HCT116 (cell line): ENCODE measurements at regions not wholly inside any gene's neighbourhood (a gene's known extent, or its start where the extent isn't known, plus 50 kb on each side); places are given as distances from the start of the nearest gene placed in this dataset.

Source experiments
- ATAC-seq: fragments of 200-7000 bp; cut with Tn5 transposase; 2 replicates; pipeline ENCODE4 v1.9.1; 2020; ENCODE audit warnings: mild to moderate bottlenecking, moderate library complexity
- BruUV-seq: library from RNA; stranded (reverse); fragments of 400-500 nt; replicated peaks from 2 replicates; lab custom pipeline; 2021; lab: Mats Ljungman, UMichigan
- CTCF ChIA-PET: fragments of 300-600 bp; sonication (Branson Sonifier 250); formaldehyde crosslinking; loops from one replicate; lab custom pipeline; 2021; ENCODE audit warnings: antibody characterized with exemption; lab: Charles Lee
- POLR2A ChIA-PET: fragments of 300-600, 350-600 bp; sonication (Branson Sonifier 250); formaldehyde crosslinking; loops from one replicate; lab custom pipeline; 2021; ENCODE audit warnings: antibody characterized with exemption; lab: Charles Lee
- RAD21 ChIA-PET, 2 experiments: fragments of 300-600 bp; sonication (Branson Sonifier 250); formaldehyde crosslinking; loops; one replicate each; lab custom pipeline; 2023; ENCODE audit warnings: low total read pairs in 2 of 2; ENCODE audit not compliant: uncharacterized antibody in 2 of 2, unreplicated experiment in 2 of 2, low non-redundant PET in 1 of 2; lab: Charles Lee
- DNase-seq: peaks from one replicate; pipeline ENCODE4 v3.0.0-alpha.2; 2010; ENCODE audit warnings: low read depth, low spot score
- H2AFZ ChIP-seq: fragments of 200-600 bp; shearing (Covaris generic), sonication (generic); 2 replicates; pipeline ENCODE4 v1.6.1; 2017; ENCODE audit warnings: low read depth, mixed run types, mixed read lengths, antibody characterized with exemption, low read length; ENCODE audit not compliant: poor library complexity, severe bottlenecking
- H3K27ac ChIP-seq: 2 replicates; pipeline ENCODE4 v1.5.1; 2012; ENCODE audit warnings: low read depth, low read length
- H3K27me3 ChIP-seq: fragments of 200-600 bp; sonication (generic); 2 replicates; pipeline ENCODE4 v1.6.1; 2016; ENCODE audit warnings: mixed run types, low read length, mixed read lengths; ENCODE audit not compliant: insufficient read depth
- H3K36me3 ChIP-seq, 2 experiments: fragments of 200-500 bp in 1 of 2; fragments of 200-600 bp in 1 of 2; sonication (Bioruptor generic) in 1 of 2; sonication (generic) in 1 of 2; 2 replicates each; pipeline versions ENCODE4 v1.5.1 to v1.6.1; 2014 to 2016; ENCODE audit warnings: low read length in 2 of 2, inconsistent platforms in 1 of 2, mixed read lengths in 1 of 2, mixed run types in 1 of 2; ENCODE audit not compliant: insufficient read depth in 2 of 2, control insufficient read depth in 1 of 2
- H3K4me1 ChIP-seq, 2 experiments: fragments of 200-600 bp in 1 of 2; sonication (generic) in 1 of 2; 2 replicates each; pipeline versions ENCODE4 v1.5.1 to v1.6.1; 2012 to 2017; ENCODE audit warnings: low read length in 2 of 2, inconsistent platforms in 1 of 2, mild to moderate bottlenecking in 1 of 2, mixed read lengths in 1 of 2, mixed run types in 1 of 2, moderate library complexity in 1 of 2; ENCODE audit not compliant: insufficient read depth in 2 of 2, control insufficient read depth in 1 of 2
- H3K4me2 ChIP-seq: fragments of 200-600 bp; sonication (generic); 2 replicates; pipeline ENCODE4 v1.6.1; 2017; ENCODE audit warnings: mixed run types, low read length, mixed read lengths
- H3K4me3 ChIP-seq, 2 experiments: fragments of 200-600 bp in 1 of 2; sonication (generic) in 1 of 2; replicated peaks in 1 of 2; 2 replicates each; pipeline ENCODE4 v1.5.1; 2011 to 2016; ENCODE audit warnings: low read length in 2 of 2, control low read depth in 1 of 2, low read depth in 1 of 2, mild to moderate bottlenecking in 1 of 2, mixed read lengths in 1 of 2, mixed run types in 1 of 2
- H3K79me2 ChIP-seq: fragments of 200-600 bp; sonication (generic); 2 replicates; pipeline ENCODE4 v1.6.1; 2017; ENCODE audit warnings: mild to moderate bottlenecking, mixed run types, low read length, moderate library complexity, mixed read lengths; ENCODE audit not compliant: insufficient read depth
- H3K9ac ChIP-seq: fragments of 200-600 bp; sonication (generic); 2 replicates; pipeline ENCODE4 v1.6.1; 2016; ENCODE audit warnings: low read length, mixed read lengths
- H3K9me2 ChIP-seq: fragments of 200-600 bp; sonication (generic), shearing (Covaris generic); 2 replicates; pipeline ENCODE4 v1.6.1; 2017; ENCODE audit warnings: mixed run types, mild to moderate bottlenecking, moderate library complexity; ENCODE audit not compliant: insufficient read depth
- H3K9me3 ChIP-seq, 2 experiments: fragments of 200-500 bp in 1 of 2; fragments of 200-600 bp in 1 of 2; sonication (Bioruptor generic) in 1 of 2; sonication (generic) in 1 of 2; 2 replicates each; pipeline ENCODE4 v1.6.1; 2014 to 2017; ENCODE audit warnings: low read length in 2 of 2, mixed read lengths in 2 of 2, inconsistent platforms in 1 of 2, low read depth in 1 of 2, mild to moderate bottlenecking in 1 of 2, mixed run types in 1 of 2, moderate library complexity in 1 of 2; ENCODE audit not compliant: control insufficient read depth in 1 of 2, insufficient read depth in 1 of 2
- H4K20me1 ChIP-seq: fragments of 200-600 bp; sonication (generic), shearing (Covaris generic); 2 replicates; pipeline ENCODE4 v1.6.1; 2017; ENCODE audit warnings: mixed run types, mild to moderate bottlenecking, moderate library complexity; ENCODE audit not compliant: insufficient read depth
- ELF1 ChIP-seq: IDR thresholded peaks from 2 replicates; pipeline ENCODE4 v1.6.1; 2012; ENCODE audit warnings: low read depth, borderline replicate concordance
- EZH2 ChIP-seq: fragments of 200-600 bp; sonication (generic); IDR thresholded peaks from 2 replicates; pipeline ENCODE4 v1.6.1; 2017; ENCODE audit warnings: antibody characterized with exemption, mixed run types
- EZH2phosphoT487 ChIP-seq: fragments of 200-600 bp; IDR thresholded peaks from 2 replicates; pipeline ENCODE4 v1.6.1; 2018; ENCODE audit warnings: antibody characterized with exemption, borderline replicate concordance
- FOSL1 ChIP-seq: IDR thresholded peaks from 2 replicates; pipeline ENCODE4 v1.6.1; 2012; ENCODE audit warnings: low read depth
- JUND ChIP-seq: IDR thresholded peaks from 2 replicates; pipeline ENCODE4 v1.6.1; 2012
- MAX ChIP-seq: IDR thresholded peaks from 2 replicates; pipeline ENCODE4 v1.6.1; 2012
- POLR2A ChIP-seq: IDR thresholded peaks from 2 replicates; pipeline ENCODE4 v1.7.0; 2011; ENCODE audit warnings: borderline replicate concordance; ENCODE audit not compliant: insufficient read depth, insufficient read length; ENCODE audit errors: extremely low read depth
- POLR2AphosphoS5 ChIP-seq: IDR thresholded peaks from 2 replicates; pipeline ENCODE4 v1.6.1; 2011; ENCODE audit warnings: mild to moderate bottlenecking, low read depth, low read length, moderate library complexity
- RAD21 ChIP-seq: IDR thresholded peaks from 2 replicates; pipeline ENCODE4 v1.6.1; 2012; ENCODE audit warnings: low read depth, mild to moderate bottlenecking
- SRF ChIP-seq: IDR thresholded peaks from 2 replicates; pipeline ENCODE4 v1.6.1; 2012; ENCODE audit warnings: low read depth
- TCF7L2 ChIP-seq: IDR thresholded peaks from 2 replicates; pipeline ENCODE4 v1.7.0; 2011; ENCODE audit warnings: borderline replicate concordance, inconsistent platforms; ENCODE audit not compliant: insufficient read depth, insufficient read length; ENCODE audit errors: extremely low read depth
- YY1 ChIP-seq: IDR thresholded peaks from 2 replicates; pipeline ENCODE4 v1.6.1; 2011; ENCODE audit warnings: low read length, low read depth, moderate library complexity, mild to moderate bottlenecking; ENCODE audit not compliant: insufficient replicate concordance; ENCODE audit errors: extremely low read depth
- ZFX ChIP-seq: fragments of 450-650 bp; IDR thresholded peaks from 2 replicates; pipeline ENCODE4 v1.6.1; 2017
- ZNF274 ChIP-seq: fragments of 200-500 bp; sonication (Bioruptor generic); IDR thresholded peaks from 2 replicates; pipeline ENCODE4 v1.6.1; 2014; ENCODE audit warnings: mild to moderate bottlenecking, low read depth, low read length, inconsistent platforms
- intact Hi-C: fragments of 100-400 bp; cut with micrococcal nuclease; formaldehyde crosslinking; loops from 2 replicates; pipeline ENCODE4 v1.10.0; 2022
- TF ChIP-seq, protein P1 (sequence below): IDR thresholded peaks from 2 replicates; pipeline ENCODE4 v1.6.1; 2012
- TF ChIP-seq, protein P2 (sequence below): IDR thresholded peaks from 2 replicates; pipeline ENCODE4 v1.6.1; 2011; ENCODE audit warnings: mild to moderate bottlenecking, low read length, moderate library complexity; ENCODE audit not compliant: insufficient replicate concordance; ENCODE audit errors: extremely low read depth
- TF ChIP-seq, protein P3 (sequence below): IDR thresholded peaks from 2 replicates; pipeline ENCODE4 v1.6.1; 2012; ENCODE audit warnings: low read depth
- TF ChIP-seq, protein P4 (sequence below), 3 experiments: fragments of 200-600 bp in 1 of 3; sonication (generic) in 1 of 3; IDR thresholded peaks in 2 of 3; conservative IDR thresholded peaks in 1 of 3; 2 replicates each; pipeline ENCODE4 v1.5.1; 2012 to 2017; ENCODE audit warnings: low read depth in 2 of 3, low read length in 2 of 3, antibody characterized with exemption in 1 of 3, borderline replicate concordance in 1 of 3, control low read depth in 1 of 3, mild to moderate bottlenecking in 1 of 3, mixed read lengths in 1 of 3, mixed run types in 1 of 3, moderate library complexity in 1 of 3; ENCODE audit not compliant: insufficient read depth in 1 of 3

DNA sequence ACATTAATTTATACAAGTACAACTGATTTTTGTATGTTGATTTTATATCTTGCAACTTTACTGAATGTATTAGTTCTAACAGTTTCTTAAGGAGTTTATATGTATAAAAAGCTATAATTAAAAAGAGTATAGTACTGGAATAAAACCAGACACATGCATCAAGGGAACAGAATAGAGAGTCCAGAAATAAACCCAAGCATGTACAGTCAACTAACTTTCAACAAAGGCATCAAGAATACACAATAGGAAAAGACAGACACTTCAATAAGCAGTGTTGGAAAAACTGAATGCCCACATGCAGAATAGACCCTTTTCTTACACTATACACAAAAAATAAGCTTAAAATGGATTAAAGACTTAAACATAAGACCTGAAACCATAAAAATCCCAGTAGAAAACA is 170.9 kb downstream of the ICE1 start:
- intact Hi-C loops = no loop called here
- H3K4me2 ChIP-seq = no peak overlapping the region
- H4K20me1 ChIP-seq = no peaks in the 10 kb centered on the region
- TF ChIP-seq MAX (no peak), FOSL1 (no peak), POLR2AphosphoS5 (no peak), ELF1 (no peak), ZFX (no peak), YY1 (no peak), EZH2phosphoT487 (no peak), RAD21 (no peak), ZNF274 (no peak), POLR2A (no peak), EZH2 (no peak), JUND (no peak), TCF7L2 (no peak), SRF (no peak)
- TF ChIP-seq, protein P1, sequence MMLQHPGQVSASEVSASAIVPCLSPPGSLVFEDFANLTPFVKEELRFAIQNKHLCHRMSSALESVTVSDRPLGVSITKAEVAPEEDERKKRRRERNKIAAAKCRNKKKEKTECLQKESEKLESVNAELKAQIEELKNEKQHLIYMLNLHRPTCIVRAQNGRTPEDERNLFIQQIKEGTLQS = no peak
- TF ChIP-seq, protein P2, sequence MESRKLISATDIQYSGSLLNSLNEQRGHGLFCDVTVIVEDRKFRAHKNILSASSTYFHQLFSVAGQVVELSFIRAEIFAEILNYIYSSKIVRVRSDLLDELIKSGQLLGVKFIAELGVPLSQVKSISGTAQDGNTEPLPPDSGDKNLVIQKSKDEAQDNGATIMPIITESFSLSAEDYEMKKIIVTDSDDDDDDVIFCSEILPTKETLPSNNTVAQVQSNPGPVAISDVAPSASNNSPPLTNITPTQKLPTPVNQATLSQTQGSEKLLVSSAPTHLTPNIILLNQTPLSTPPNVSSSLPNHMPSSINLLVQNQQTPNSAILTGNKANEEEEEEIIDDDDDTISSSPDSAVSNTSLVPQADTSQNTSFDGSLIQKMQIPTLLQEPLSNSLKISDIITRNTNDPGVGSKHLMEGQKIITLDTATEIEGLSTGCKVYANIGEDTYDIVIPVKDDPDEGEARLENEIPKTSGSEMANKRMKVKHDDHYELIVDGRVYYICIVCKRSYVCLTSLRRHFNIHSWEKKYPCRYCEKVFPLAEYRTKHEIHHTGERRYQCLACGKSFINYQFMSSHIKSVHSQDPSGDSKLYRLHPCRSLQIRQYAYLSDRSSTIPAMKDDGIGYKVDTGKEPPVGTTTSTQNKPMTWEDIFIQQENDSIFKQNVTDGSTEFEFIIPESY = no peak
- TF ChIP-seq, protein P3, sequence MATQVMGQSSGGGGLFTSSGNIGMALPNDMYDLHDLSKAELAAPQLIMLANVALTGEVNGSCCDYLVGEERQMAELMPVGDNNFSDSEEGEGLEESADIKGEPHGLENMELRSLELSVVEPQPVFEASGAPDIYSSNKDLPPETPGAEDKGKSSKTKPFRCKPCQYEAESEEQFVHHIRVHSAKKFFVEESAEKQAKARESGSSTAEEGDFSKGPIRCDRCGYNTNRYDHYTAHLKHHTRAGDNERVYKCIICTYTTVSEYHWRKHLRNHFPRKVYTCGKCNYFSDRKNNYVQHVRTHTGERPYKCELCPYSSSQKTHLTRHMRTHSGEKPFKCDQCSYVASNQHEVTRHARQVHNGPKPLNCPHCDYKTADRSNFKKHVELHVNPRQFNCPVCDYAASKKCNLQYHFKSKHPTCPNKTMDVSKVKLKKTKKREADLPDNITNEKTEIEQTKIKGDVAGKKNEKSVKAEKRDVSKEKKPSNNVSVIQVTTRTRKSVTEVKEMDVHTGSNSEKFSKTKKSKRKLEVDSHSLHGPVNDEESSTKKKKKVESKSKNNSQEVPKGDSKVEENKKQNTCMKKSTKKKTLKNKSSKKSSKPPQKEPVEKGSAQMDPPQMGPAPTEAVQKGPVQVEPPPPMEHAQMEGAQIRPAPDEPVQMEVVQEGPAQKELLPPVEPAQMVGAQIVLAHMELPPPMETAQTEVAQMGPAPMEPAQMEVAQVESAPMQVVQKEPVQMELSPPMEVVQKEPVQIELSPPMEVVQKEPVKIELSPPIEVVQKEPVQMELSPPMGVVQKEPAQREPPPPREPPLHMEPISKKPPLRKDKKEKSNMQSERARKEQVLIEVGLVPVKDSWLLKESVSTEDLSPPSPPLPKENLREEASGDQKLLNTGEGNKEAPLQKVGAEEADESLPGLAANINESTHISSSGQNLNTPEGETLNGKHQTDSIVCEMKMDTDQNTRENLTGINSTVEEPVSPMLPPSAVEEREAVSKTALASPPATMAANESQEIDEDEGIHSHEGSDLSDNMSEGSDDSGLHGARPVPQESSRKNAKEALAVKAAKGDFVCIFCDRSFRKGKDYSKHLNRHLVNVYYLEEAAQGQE = no peak
- TF ChIP-seq, protein P4, sequence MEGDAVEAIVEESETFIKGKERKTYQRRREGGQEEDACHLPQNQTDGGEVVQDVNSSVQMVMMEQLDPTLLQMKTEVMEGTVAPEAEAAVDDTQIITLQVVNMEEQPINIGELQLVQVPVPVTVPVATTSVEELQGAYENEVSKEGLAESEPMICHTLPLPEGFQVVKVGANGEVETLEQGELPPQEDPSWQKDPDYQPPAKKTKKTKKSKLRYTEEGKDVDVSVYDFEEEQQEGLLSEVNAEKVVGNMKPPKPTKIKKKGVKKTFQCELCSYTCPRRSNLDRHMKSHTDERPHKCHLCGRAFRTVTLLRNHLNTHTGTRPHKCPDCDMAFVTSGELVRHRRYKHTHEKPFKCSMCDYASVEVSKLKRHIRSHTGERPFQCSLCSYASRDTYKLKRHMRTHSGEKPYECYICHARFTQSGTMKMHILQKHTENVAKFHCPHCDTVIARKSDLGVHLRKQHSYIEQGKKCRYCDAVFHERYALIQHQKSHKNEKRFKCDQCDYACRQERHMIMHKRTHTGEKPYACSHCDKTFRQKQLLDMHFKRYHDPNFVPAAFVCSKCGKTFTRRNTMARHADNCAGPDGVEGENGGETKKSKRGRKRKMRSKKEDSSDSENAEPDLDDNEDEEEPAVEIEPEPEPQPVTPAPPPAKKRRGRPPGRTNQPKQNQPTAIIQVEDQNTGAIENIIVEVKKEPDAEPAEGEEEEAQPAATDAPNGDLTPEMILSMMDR (IDR thresholded peaks at IDR 0.05 in 2 of 3, conservative IDR thresholded peaks at IDR 0.05 in 1 of 3; ENCODE audit: borderline replicate concordance in 1 of 3, insufficient read depth in 1 of 3, low read depth in 2 of 3, low read length in 2 of 3) = no peak
- TF ChIP-seq, all 23 proteins: peak for 0
- H3K27me3 ChIP-seq = no peaks in the 10 kb centered on the region
- no peak overlapping the region for H3K9ac ChIP-seq
- CTCF ChIA-PET = no interaction called here
- no peak overlapping the region for H3K4me3 ChIP-seq
- no peaks in the 10 kb centered on the region for H3K36me3 ChIP-seq
- H3K9me3 ChIP-seq = no peaks in the 10 kb centered on the region
- DNase-seq (no peak), ATAC-seq (no peak)
- no peaks in the 10 kb centered on the region for H3K79me2 ChIP-seq
- H3K9me2 ChIP-seq = no peaks in the 10 kb centered on the region
- RAD21 ChIA-PET = no interaction called here
- H2AFZ ChIP-seq = no peak overlapping the region
- POLR2A ChIA-PET = no interaction called here
- no TSS peak for BruUV-seq
- no peak overlapping the region for H3K27ac ChIP-seq
- peaks cover 0 to 3% of the 10 kb centered on the region in 2 experiments; a peak in 1 of 4 replicates for H3K4me1 ChIP-seq
